HCT116 (cell line): ENCODE measurements at regions not wholly inside any gene's neighbourhood (a gene's known extent, or its start where the extent isn't known, plus 50 kb on each side); places are given as distances from the start of the nearest gene placed in this dataset.

Experiments
- ATF3 ChIP-seq: IDR thresholded peaks from 2 replicates; pipeline ENCODE4 v1.6.1; 2012
- CTCF ChIP-seq, 3 experiments: fragments of 200-600 bp in 1 of 3; sonication (generic) in 1 of 3; IDR thresholded peaks in 2 of 3; conservative IDR thresholded peaks in 1 of 3; 2 replicates each; pipeline ENCODE4 v1.5.1; 2012 to 2017; ENCODE audit warnings: low read depth in 2 of 3, low read length in 2 of 3, antibody characterized with exemption in 1 of 3, borderline replicate concordance in 1 of 3, control low read depth in 1 of 3, mild to moderate bottlenecking in 1 of 3, mixed read lengths in 1 of 3, mixed run types in 1 of 3, moderate library complexity in 1 of 3; ENCODE audit not compliant: insufficient read depth in 1 of 3
- EGR1 ChIP-seq: IDR thresholded peaks from 2 replicates; pipeline ENCODE4 v1.6.1; 2012; ENCODE audit warnings: low read depth
- EZH2 ChIP-seq: fragments of 200-600 bp; sonication (generic); IDR thresholded peaks from 2 replicates; pipeline ENCODE4 v1.6.1; 2017; ENCODE audit warnings: antibody characterized with exemption, mixed run types
- FOSL1 ChIP-seq: IDR thresholded peaks from 2 replicates; pipeline ENCODE4 v1.6.1; 2012; ENCODE audit warnings: low read depth
- MAX ChIP-seq: IDR thresholded peaks from 2 replicates; pipeline ENCODE4 v1.6.1; 2012
- POLR2A ChIP-seq: IDR thresholded peaks from 2 replicates; pipeline ENCODE4 v1.7.0; 2011; ENCODE audit warnings: borderline replicate concordance; ENCODE audit not compliant: insufficient read depth, insufficient read length; ENCODE audit errors: extremely low read depth
- RAD21 ChIP-seq: IDR thresholded peaks from 2 replicates; pipeline ENCODE4 v1.6.1; 2012; ENCODE audit warnings: low read depth, mild to moderate bottlenecking
- REST ChIP-seq: IDR thresholded peaks from 2 replicates; pipeline ENCODE4 v1.6.1; 2012; ENCODE audit warnings: low read depth
- SP1 ChIP-seq: IDR thresholded peaks from 2 replicates; pipeline ENCODE4 v1.6.1; 2012; ENCODE audit warnings: low read depth
- TCF7L2 ChIP-seq: IDR thresholded peaks from 2 replicates; pipeline ENCODE4 v1.7.0; 2011; ENCODE audit warnings: borderline replicate concordance, inconsistent platforms; ENCODE audit not compliant: insufficient read depth, insufficient read length; ENCODE audit errors: extremely low read depth
- YY1 ChIP-seq: IDR thresholded peaks from 2 replicates; pipeline ENCODE4 v1.6.1; 2011; ENCODE audit warnings: low read length, low read depth, moderate library complexity, mild to moderate bottlenecking; ENCODE audit not compliant: insufficient replicate concordance; ENCODE audit errors: extremely low read depth
- ZBTB33 ChIP-seq: IDR thresholded peaks from 2 replicates; pipeline ENCODE4 v1.6.1; 2011; ENCODE audit warnings: mild to moderate bottlenecking, low read length, moderate library complexity; ENCODE audit not compliant: insufficient replicate concordance; ENCODE audit errors: extremely low read depth
- ZNF274 ChIP-seq: fragments of 200-500 bp; sonication (Bioruptor generic); IDR thresholded peaks from 2 replicates; pipeline ENCODE4 v1.6.1; 2014; ENCODE audit warnings: mild to moderate bottlenecking, low read depth, low read length, inconsistent platforms

- no peak; the same call in 1 of the 2 replicates for TF ChIP-seq RAD21
- TF ChIP-seq CTCF (IDR thresholded peaks at IDR 0.05 in 2 of 3, conservative IDR thresholded peaks at IDR 0.05 in 1 of 3; ENCODE audit: borderline replicate concordance in 1 of 3, insufficient read depth in 1 of 3, low read depth in 2 of 3, low read length in 2 of 3): peak in 2 of 3 experiments; percentile 21 to 43; a peak in 2 of 6 replicates
- no peak for TF ChIP-seq FOSL1
- no peak for TF ChIP-seq REST
- TF ChIP-seq EGR1: no peak
- no peak for TF ChIP-seq MAX
- no peak for TF ChIP-seq EZH2
- no peak for TF ChIP-seq YY1
- TF ChIP-seq SP1: no peak
- no peak for TF ChIP-seq ZBTB33
- TF ChIP-seq ATF3: no peak
- no peak for TF ChIP-seq POLR2A
- no peak for TF ChIP-seq ZNF274
- TF ChIP-seq TCF7L2: no peak
Observed at GRCh38 chrX:25191403-25191802, 175.6 kb upstream of the ARX start.
